Epithelial cell of proximal tubule (primary cell): ENCODE measurements at regions not wholly inside any gene's neighbourhood (a gene's known extent, or its start where the extent isn't known, plus 50 kb on each side); places are given as distances from the start of the nearest gene placed in this dataset.

Experiments used
- DNase-seq: peaks from one replicate; pipeline ENCODE4 v3.0.0-alpha.2; 2011; ENCODE audit warnings: low read depth
- H3K4me3 ChIP-seq: 2 replicates; pipeline ENCODE4 v1.5.1; 2011; ENCODE audit warnings: low read depth, mild to moderate bottlenecking, low read length
- CTCF ChIP-seq: conservative IDR thresholded peaks from 2 replicates; pipeline ENCODE4 v1.5.1; 2012; ENCODE audit warnings: low read depth, mild to moderate bottlenecking, low read length

GRCh38 chr5:26535215-26535614, 503.2 kb downstream of the CDH9 start:
- no peak for DNase-seq
- TF ChIP-seq CTCF = no peak
- no peak overlapping the region for H3K4me3 ChIP-seq

- TF ChIP-seq CTCF = no peak
- no peak for DNase-seq
- no peak overlapping the region for H3K4me3 ChIP-seq
Observed at GRCh38 chr5:26530305-26530704, 508.1 kb downstream of the CDH9 start.

GRCh38 chr5:26519245-26519644, 519.1 kb downstream of the CDH9 start:
- no peak for DNase-seq
- no peak for TF ChIP-seq CTCF
- H3K4me3 ChIP-seq = no peak overlapping the region

GRCh38 chr5:26518065-26518464, 520.3 kb downstream of the CDH9 start:
- H3K4me3 ChIP-seq = no peak overlapping the region
- DNase-seq = no peak
- no peak for TF ChIP-seq CTCF

- no peak for TF ChIP-seq CTCF
- no peak for DNase-seq
- H3K4me3 ChIP-seq = no peak overlapping the region
Observed at GRCh38 chr5:26498972-26499371, 539.4 kb downstream of the CDH9 start.

- no peak overlapping the region for H3K4me3 ChIP-seq
- DNase-seq = no peak
- TF ChIP-seq CTCF = no peak
Observed at GRCh38 chr5:26495437-26495836, 542.9 kb downstream of the CDH9 start.

GRCh38 chr5:26492906-26493459, 545.4 kb downstream of the CDH9 start:
- DNase-seq = no peak
- TF ChIP-seq CTCF = no peak
- no peak overlapping the region for H3K4me3 ChIP-seq
